Stimulated activated naive CD4-positive, alpha-beta T cell (primary cell): ENCODE measurements at regions not wholly inside any gene's neighbourhood (a gene's known extent, or its start where the extent isn't known, plus 50 kb on each side); places are given as distances from the start of the nearest gene placed in this dataset.

ENCODE experiments used
- DNase-seq, 6 experiments: peaks; one replicate each; lab custom pipeline; 2025; lab: John Stamatoyannopoulos, UW

GRCh38 chr1:96002201-96002600, 719.4 kb upstream of the PTBP2 start:
- no peak for DNase-seq

GRCh38 chr1:96002969-96003964, 718.3 kb upstream of the PTBP2 start:
- no peak for DNase-seq

- no peak for DNase-seq
Measured at GRCh38 chr1:96009831-96010434, 711.7 kb upstream of the PTBP2 start.

- no peak for DNase-seq
Measured at GRCh38 chr1:96011606-96012005, 710.0 kb upstream of the PTBP2 start.

GRCh38 chr1:96016219-96016618, 705.4 kb upstream of the PTBP2 start:
- no peak for DNase-seq

- no peak for DNase-seq
Measured at GRCh38 chr1:96020378-96020777, 701.2 kb upstream of the PTBP2 start.

- no peak for DNase-seq
Measured at GRCh38 chr1:96025062-96025461, 696.5 kb upstream of the PTBP2 start.

GRCh38 chr1:96028071-96028470, 693.5 kb upstream of the PTBP2 start:
- DNase-seq: no peak

- no peak for DNase-seq
Measured at GRCh38 chr1:96030312-96030711, 691.3 kb upstream of the PTBP2 start.

- DNase-seq: no peak
Measured at GRCh38 chr1:96034006-96034405, 687.6 kb upstream of the PTBP2 start.

GRCh38 chr1:96036763-96037162, 684.8 kb upstream of the PTBP2 start:
- DNase-seq: no peak

GRCh38 chr1:96038636-96039035, 682.9 kb upstream of the PTBP2 start:
- no peak for DNase-seq

GRCh38 chr1:96039910-96040309, 681.7 kb upstream of the PTBP2 start:
- no peak for DNase-seq

- DNase-seq: no peak
Measured at GRCh38 chr1:96041470-96041869, 680.1 kb upstream of the PTBP2 start.

- DNase-seq: no peak
Measured at GRCh38 chr1:96048572-96049212, 672.9 kb upstream of the PTBP2 start.

GRCh38 chr1:96049759-96050409, 671.7 kb upstream of the PTBP2 start:
- no peak for DNase-seq

GRCh38 chr1:96059276-96059675, 662.3 kb upstream of the PTBP2 start:
- no peak for DNase-seq

GRCh38 chr1:96059736-96060135, 661.8 kb upstream of the PTBP2 start:
- no peak for DNase-seq

GRCh38 chr1:96060621-96061020, 661.0 kb upstream of the PTBP2 start:
- no peak for DNase-seq

- no peak for DNase-seq
Measured at GRCh38 chr1:96072021-96072420, 649.6 kb upstream of the PTBP2 start.

GRCh38 chr1:96073100-96073499, 648.5 kb upstream of the PTBP2 start:
- no peak for DNase-seq

GRCh38 chr1:96074422-96074821, 647.2 kb upstream of the PTBP2 start:
- DNase-seq: no peak
